Dendritic cell treated with granulocyte-macrophage colony-stimulating factor and Interleukin-4, amounts not matched to agents 40 ng/mL and 50 ng/mL, for 4 days (primary cell): ENCODE measurements at regions not wholly inside any gene's neighbourhood (a gene's known extent, or its start where the extent isn't known, plus 50 kb on each side); places are given as distances from the start of the nearest gene placed in this dataset.
A peak's percentile ranks its signal among the peaks of the same experiment; 100 is the strongest.

ENCODE experiments used
- H3K27ac Mint-ChIP-seq: one replicate; pipeline ENCODE4 v1.8.0; 2022; ENCODE audit warnings: mild to moderate bottlenecking, mixed read lengths
- H3K27me3 Mint-ChIP-seq: one replicate; pipeline ENCODE4 v1.8.0; 2022; ENCODE audit warnings: mild to moderate bottlenecking, mixed read lengths
- H3K36me3 Mint-ChIP-seq: one replicate; pipeline ENCODE4 v1.8.0; 2022; ENCODE audit warnings: low read depth, mixed read lengths
- H3K4me1 Mint-ChIP-seq: one replicate; pipeline ENCODE4 v1.8.0; 2022; ENCODE audit warnings: low read depth, mixed read lengths
- H3K4me3 Mint-ChIP-seq: one replicate; pipeline ENCODE4 v1.8.0; 2022; ENCODE audit warnings: mild to moderate bottlenecking, moderate library complexity, mixed read lengths
- H3K9me3 Mint-ChIP-seq: one replicate; pipeline ENCODE4 v1.8.0; 2022; ENCODE audit warnings: mixed read lengths
- intact Hi-C: fragments of 100-400 bp; cut with micrococcal nuclease; formaldehyde crosslinking; loops from one replicate; pipeline ENCODE4 v1.15.0; 2022

GRCh38 chr12:89051065-89051677, 301.1 kb downstream of the DUSP6 start:
- peaks cover 14% of the 10 kb centered on the region for H3K9me3 Mint-ChIP-seq
- H3K27ac Mint-ChIP-seq = no peak overlapping the region
- H3K4me1 Mint-ChIP-seq = peaks cover 14% of the 10 kb centered on the region
- no peaks in the 10 kb centered on the region for H3K27me3 Mint-ChIP-seq
- no peaks in the 10 kb centered on the region for H3K36me3 Mint-ChIP-seq
- no peak overlapping the region for H3K4me3 Mint-ChIP-seq
- intact Hi-C loops = loop anchor here (1.0 to 10.0 kb wide), 4 partner anchors 34 to 410 kb away; partner anchors contain the start of gene DUSP6

GRCh38 chr12:89047856-89048418, 304.4 kb downstream of the DUSP6 start:
- no peak overlapping the region for H3K27ac Mint-ChIP-seq
- H3K4me1 Mint-ChIP-seq = peaks cover 14% of the 10 kb centered on the region
- H3K9me3 Mint-ChIP-seq = peaks cover 3% of the 10 kb centered on the region
- no peaks in the 10 kb centered on the region for H3K36me3 Mint-ChIP-seq
- intact Hi-C loops = no loop called here
- H3K27me3 Mint-ChIP-seq = no peaks in the 10 kb centered on the region
- no peak overlapping the region for H3K4me3 Mint-ChIP-seq

GRCh38 chr12:89041078-89041477, 311.2 kb downstream of the DUSP6 start:
- Mint-ChIP-seq H3K36me3 (no peaks in the 10 kb centered on the region), H3K27me3 (peaks cover 2% of the 10 kb centered on the region), H3K4me1 (peaks cover 42% of the 10 kb centered on the region), H3K27ac (no peak overlapping the region), H3K9me3 (no peaks in the 10 kb centered on the region), H3K4me3 (no peak overlapping the region)
- intact Hi-C loops = no loop called here

- peaks cover 42% of the 10 kb centered on the region for H3K4me1 Mint-ChIP-seq
- peak overlapping the region; percentile 46 for H3K27ac Mint-ChIP-seq
- intact Hi-C loops = no loop called here
- H3K27me3 Mint-ChIP-seq = peaks cover 2% of the 10 kb centered on the region
- H3K36me3 Mint-ChIP-seq = no peaks in the 10 kb centered on the region
- H3K4me3 Mint-ChIP-seq = no peak overlapping the region
- no peaks in the 10 kb centered on the region for H3K9me3 Mint-ChIP-seq
Measured at GRCh38 chr12:89040146-89040964, 311.9 kb downstream of the DUSP6 start.

GRCh38 chr12:89038831-89039512, 313.3 kb downstream of the DUSP6 start:
- peak overlapping the region; percentile 23 for H3K27ac Mint-ChIP-seq
- intact Hi-C loops = loop anchor here (5.0 kb wide), 1 partner anchor 428 kb away; no protein-coding TSS in a partner anchor
- H3K9me3 Mint-ChIP-seq = no peaks in the 10 kb centered on the region
- no peaks in the 10 kb centered on the region for H3K36me3 Mint-ChIP-seq
- peaks cover 2% of the 10 kb centered on the region for H3K27me3 Mint-ChIP-seq
- no peak overlapping the region for H3K4me3 Mint-ChIP-seq
- peaks cover 42% of the 10 kb centered on the region for H3K4me1 Mint-ChIP-seq

- Mint-ChIP-seq H3K9me3 (no peaks in the 10 kb centered on the region), H3K27me3 (peaks cover 2% of the 10 kb centered on the region), H3K27ac (no peak overlapping the region), H3K4me3 (no peak overlapping the region), H3K36me3 (no peaks in the 10 kb centered on the region), H3K4me1 (peaks cover 7% of the 10 kb centered on the region)
- intact Hi-C loops = no loop called here
Measured at GRCh38 chr12:89033062-89033461, 319.2 kb downstream of the DUSP6 start.

GRCh38 chr12:89029961-89030360, 322.3 kb downstream of the DUSP6 start:
- H3K4me1 Mint-ChIP-seq = no peaks in the 10 kb centered on the region
- intact Hi-C loops = no loop called here
- H3K9me3 Mint-ChIP-seq = no peaks in the 10 kb centered on the region
- H3K4me3 Mint-ChIP-seq = no peak overlapping the region
- H3K27me3 Mint-ChIP-seq = no peaks in the 10 kb centered on the region
- no peak overlapping the region for H3K27ac Mint-ChIP-seq
- H3K36me3 Mint-ChIP-seq = no peaks in the 10 kb centered on the region

GRCh38 chr12:89024580-89024979, 327.7 kb downstream of the DUSP6 start:
- intact Hi-C loops = no loop called here
- H3K4me1 Mint-ChIP-seq = no peaks in the 10 kb centered on the region
- H3K27ac Mint-ChIP-seq = no peak overlapping the region
- no peaks in the 10 kb centered on the region for H3K9me3 Mint-ChIP-seq
- H3K36me3 Mint-ChIP-seq = no peaks in the 10 kb centered on the region
- no peaks in the 10 kb centered on the region for H3K27me3 Mint-ChIP-seq
- H3K4me3 Mint-ChIP-seq = no peak overlapping the region

GRCh38 chr12:89023936-89024335, 328.4 kb downstream of the DUSP6 start:
- Mint-ChIP-seq H3K27ac (no peak overlapping the region), H3K9me3 (no peaks in the 10 kb centered on the region), H3K36me3 (no peaks in the 10 kb centered on the region), H3K4me1 (no peaks in the 10 kb centered on the region), H3K4me3 (no peak overlapping the region), H3K27me3 (no peaks in the 10 kb centered on the region)
- intact Hi-C loops = no loop called here

GRCh38 chr12:89020689-89021088, 331.6 kb downstream of the DUSP6 start:
- intact Hi-C loops = no loop called here
- H3K4me3 Mint-ChIP-seq = no peak overlapping the region
- no peaks in the 10 kb centered on the region for H3K9me3 Mint-ChIP-seq
- no peaks in the 10 kb centered on the region for H3K36me3 Mint-ChIP-seq
- H3K27me3 Mint-ChIP-seq = peaks cover 2% of the 10 kb centered on the region
- H3K4me1 Mint-ChIP-seq = no peaks in the 10 kb centered on the region
- no peak overlapping the region for H3K27ac Mint-ChIP-seq

- intact Hi-C loops = no loop called here
- H3K4me1 Mint-ChIP-seq = no peaks in the 10 kb centered on the region
- H3K27ac Mint-ChIP-seq = no peak overlapping the region
Measured at GRCh38 chr12:89020121-89020480, 332.2 kb downstream of the DUSP6 start.

GRCh38 chr12:89019439-89020120, 332.7 kb downstream of the DUSP6 start:
- H3K27me3 Mint-ChIP-seq = peaks cover 2% of the 10 kb centered on the region
- intact Hi-C loops = loop anchor here (1.0 to 10.0 kb wide), 4 partner anchors 33 to 1925 kb away; no protein-coding TSS in a partner anchor
- H3K4me1 Mint-ChIP-seq = no peaks in the 10 kb centered on the region
- no peak overlapping the region for H3K4me3 Mint-ChIP-seq
- H3K27ac Mint-ChIP-seq = no peak overlapping the region
- H3K9me3 Mint-ChIP-seq = no peaks in the 10 kb centered on the region
- H3K36me3 Mint-ChIP-seq = no peaks in the 10 kb centered on the region

More at GRCh38 chr12:89020121-89020480, 332.2 kb downstream of the DUSP6 start:
- Mint-ChIP-seq H3K36me3 (no peaks in the 10 kb centered on the region), H3K27me3 (peaks cover 2% of the 10 kb centered on the region), H3K9me3 (no peaks in the 10 kb centered on the region), H3K4me3 (no peak overlapping the region)

- H3K27ac Mint-ChIP-seq = no peak overlapping the region
- no peaks in the 10 kb centered on the region for H3K4me1 Mint-ChIP-seq
- peaks cover 2% of the 10 kb centered on the region for H3K27me3 Mint-ChIP-seq
- no peaks in the 10 kb centered on the region for H3K9me3 Mint-ChIP-seq
- H3K36me3 Mint-ChIP-seq = no peaks in the 10 kb centered on the region
- H3K4me3 Mint-ChIP-seq = no peak overlapping the region
- intact Hi-C loops = loop anchor here (1.0 to 10.0 kb wide), 3 partner anchors 35 to 1928 kb away; no protein-coding TSS in a partner anchor
Measured at GRCh38 chr12:89016970-89017778, 335.1 kb downstream of the DUSP6 start.
